ENCODE measurements at regions not wholly inside any gene's neighbourhood (a gene's known extent, or its start where the extent isn't known, plus 50 kb on each side); places are given as distances from the start of the nearest gene placed in this dataset.

DNA sequence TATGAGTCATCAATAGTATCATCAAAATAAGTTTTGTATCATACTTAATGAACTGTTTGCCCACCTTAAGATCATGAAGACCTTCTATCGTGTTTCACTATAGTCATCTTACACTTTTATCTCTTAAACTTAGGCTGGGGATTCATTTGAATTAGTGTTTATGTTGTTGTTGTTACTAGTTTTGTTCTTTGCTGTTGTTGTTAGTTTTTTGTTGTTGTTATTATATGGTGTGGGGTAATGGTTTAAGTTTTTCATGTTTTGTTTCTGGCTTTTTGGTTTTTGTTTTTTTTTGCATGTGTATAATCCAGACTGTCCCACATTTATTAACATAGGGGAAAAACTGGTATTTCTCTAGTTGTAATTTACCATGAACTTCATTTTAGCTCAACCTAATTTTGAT lies 965.1 kb upstream of the MIR17HG start:
- no peak overlapping the region for H2AFZ ChIP-seq (ENCODE audit: low read length)
- TF ChIP-seq, protein P1, sequence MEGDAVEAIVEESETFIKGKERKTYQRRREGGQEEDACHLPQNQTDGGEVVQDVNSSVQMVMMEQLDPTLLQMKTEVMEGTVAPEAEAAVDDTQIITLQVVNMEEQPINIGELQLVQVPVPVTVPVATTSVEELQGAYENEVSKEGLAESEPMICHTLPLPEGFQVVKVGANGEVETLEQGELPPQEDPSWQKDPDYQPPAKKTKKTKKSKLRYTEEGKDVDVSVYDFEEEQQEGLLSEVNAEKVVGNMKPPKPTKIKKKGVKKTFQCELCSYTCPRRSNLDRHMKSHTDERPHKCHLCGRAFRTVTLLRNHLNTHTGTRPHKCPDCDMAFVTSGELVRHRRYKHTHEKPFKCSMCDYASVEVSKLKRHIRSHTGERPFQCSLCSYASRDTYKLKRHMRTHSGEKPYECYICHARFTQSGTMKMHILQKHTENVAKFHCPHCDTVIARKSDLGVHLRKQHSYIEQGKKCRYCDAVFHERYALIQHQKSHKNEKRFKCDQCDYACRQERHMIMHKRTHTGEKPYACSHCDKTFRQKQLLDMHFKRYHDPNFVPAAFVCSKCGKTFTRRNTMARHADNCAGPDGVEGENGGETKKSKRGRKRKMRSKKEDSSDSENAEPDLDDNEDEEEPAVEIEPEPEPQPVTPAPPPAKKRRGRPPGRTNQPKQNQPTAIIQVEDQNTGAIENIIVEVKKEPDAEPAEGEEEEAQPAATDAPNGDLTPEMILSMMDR (conservative IDR thresholded peaks at IDR 0.05; ENCODE audit: low read depth, low read length): no peak
- TF ChIP-seq EZH2 (IDR thresholded peaks at IDR 0.05; ENCODE audit: low read length, unreplicated experiment) (no peak), EZH2phosphoT487 (IDR thresholded peaks at IDR 0.05; ENCODE audit: borderline replicate concordance, low read length) (no peak)
- no peaks in the 10 kb centered on the region for H3K27me3 ChIP-seq (ENCODE audit: low read length)
- no peaks in the 10 kb centered on the region for H3K4me1 ChIP-seq (ENCODE audit: insufficient read depth, low read length)
- no peak overlapping the region for H3K27ac ChIP-seq (ENCODE audit: low read length)
- no peak overlapping the region for H3K4me3 ChIP-seq (ENCODE audit: low read length)
- no TSS peak for BruUV-seq (replicated peaks)
- H4K20me1 ChIP-seq (ENCODE audit: low read length): no peaks in the 10 kb centered on the region
- no peaks in the 10 kb centered on the region for H3F3A ChIP-seq (ENCODE audit: low read length, unreplicated experiment)
- CTCF ChIA-PET: no interaction called here
- H3K9me2 ChIP-seq (replicated peaks; ENCODE audit: low read length): no peaks in the 10 kb centered on the region
- POLR2A ChIA-PET (ENCODE audit: unreplicated experiment): no interaction called here
- H3K4me2 ChIP-seq (ENCODE audit: low read length): no peak overlapping the region
- DNase-seq: no peak
- no peak overlapping the region for H3K9ac ChIP-seq (ENCODE audit: low read length)
- H3K79me2 ChIP-seq (ENCODE audit: low read length): no peaks in the 10 kb centered on the region
- H3K36me3 ChIP-seq (ENCODE audit: low read depth, low read length): no peaks in the 10 kb centered on the region
- intact Hi-C loops (cut with micrococcal nuclease): loop anchor here (2.0 kb wide), 1 partner anchor 36 kb away; no protein-coding TSS in a partner anchor
- no peaks in the 10 kb centered on the region for H3K9me3 ChIP-seq (ENCODE audit: low read length)
- no peak for ATAC-seq

GRCh38 chr13:90385781-90386489 lies 961.6 kb upstream of the MIR17HG start:
- H2AFZ ChIP-seq (ENCODE audit: low read length): no peak overlapping the region
- no peaks in the 10 kb centered on the region for H3K9me2 ChIP-seq (replicated peaks; ENCODE audit: low read length)
- no peak for TF ChIP-seq EZH2phosphoT487 (IDR thresholded peaks at IDR 0.05; ENCODE audit: borderline replicate concordance, low read length)
- no peak for TF ChIP-seq EZH2 (IDR thresholded peaks at IDR 0.05; ENCODE audit: low read length, unreplicated experiment)
- no peak for DNase-seq
- H3K27ac ChIP-seq (ENCODE audit: low read length): no peak overlapping the region
- H3K27me3 ChIP-seq (ENCODE audit: low read length): no peaks in the 10 kb centered on the region
- ChIA-PET CTCF (no interaction called here), POLR2A (ENCODE audit: unreplicated experiment) (no interaction called here)
- H3K36me3 ChIP-seq (ENCODE audit: low read depth, low read length): no peaks in the 10 kb centered on the region
- no peak overlapping the region for H3K9ac ChIP-seq (ENCODE audit: low read length)
- H4K20me1 ChIP-seq (ENCODE audit: low read length): no peaks in the 10 kb centered on the region
- no TSS peak for BruUV-seq (replicated peaks)
- intact Hi-C loops (cut with micrococcal nuclease): no loop called here
- ATAC-seq: no peak
- H3F3A ChIP-seq (ENCODE audit: low read length, unreplicated experiment): no peaks in the 10 kb centered on the region
- H3K9me3 ChIP-seq (ENCODE audit: low read length): no peaks in the 10 kb centered on the region
- H3K4me1 ChIP-seq (ENCODE audit: insufficient read depth, low read length): no peaks in the 10 kb centered on the region
- H3K4me3 ChIP-seq (ENCODE audit: low read length): no peak overlapping the region
- H3K79me2 ChIP-seq (ENCODE audit: low read length): no peaks in the 10 kb centered on the region
- no peak overlapping the region for H3K4me2 ChIP-seq (ENCODE audit: low read length)

- Histone ChIP-seq H3K79me2 (ENCODE audit: low read length) (no peaks in the 10 kb centered on the region), H3K4me3 (ENCODE audit: low read length) (no peak overlapping the region), H2AFZ (ENCODE audit: low read length) (no peak overlapping the region), H3K9ac (ENCODE audit: low read length) (no peak overlapping the region), H3K36me3 (ENCODE audit: low read depth, low read length) (no peaks in the 10 kb centered on the region), H3K9me2 (replicated peaks; ENCODE audit: low read length) (no peaks in the 10 kb centered on the region), H3F3A (ENCODE audit: low read length, unreplicated experiment) (no peaks in the 10 kb centered on the region), H3K9me3 (ENCODE audit: low read length) (no peaks in the 10 kb centered on the region), H3K27ac (ENCODE audit: low read length) (no peak overlapping the region), H3K27me3 (ENCODE audit: low read length) (no peaks in the 10 kb centered on the region), H3K4me1 (ENCODE audit: insufficient read depth, low read length) (no peaks in the 10 kb centered on the region), H4K20me1 (ENCODE audit: low read length) (no peaks in the 10 kb centered on the region), H3K4me2 (ENCODE audit: low read length) (no peak overlapping the region)
- no peak for ATAC-seq
- intact Hi-C loops (cut with micrococcal nuclease): no loop called here
- POLR2A ChIA-PET (ENCODE audit: unreplicated experiment): no interaction called here
- DNase-seq: no peak
- BruUV-seq (replicated peaks): no TSS peak
- no peak for TF ChIP-seq EZH2 (IDR thresholded peaks at IDR 0.05; ENCODE audit: low read length, unreplicated experiment)
- no peak for TF ChIP-seq EZH2phosphoT487 (IDR thresholded peaks at IDR 0.05; ENCODE audit: borderline replicate concordance, low read length)
- CTCF ChIA-PET: no interaction called here
Measured at GRCh38 chr13:90388887-90389452, 958.5 kb upstream of the MIR17HG start.
